ENCODE measurements at regions not wholly inside any gene's neighbourhood (a gene's known extent, or its start where the extent isn't known, plus 50 kb on each side); places are given as distances from the start of the nearest gene placed in this dataset.

- Mint-ChIP-seq H3K4me3 (no peak overlapping the region), H3K36me3 (ENCODE audit: low read depth) (no peaks in the 10 kb centered on the region), H3K9me3 (peaks cover 12% of the 10 kb centered on the region), H3K27me3 (no peaks in the 10 kb centered on the region), H3K27ac (no peak overlapping the region), H3K4me1 (ENCODE audit: low read depth) (no peaks in the 10 kb centered on the region)
- intact Hi-C loops (cut with micrococcal nuclease), result no loop called here
Observed at GRCh38 chr4:125677665-125678307, 363.0 kb downstream of the FAT4 start.

GRCh38 chr4:125679989-125680388 is 365.2 kb downstream of the FAT4 start:
- Mint-ChIP-seq H3K27ac (no peak overlapping the region), H3K27me3 (no peaks in the 10 kb centered on the region), H3K36me3 (ENCODE audit: low read depth) (no peaks in the 10 kb centered on the region), H3K9me3 (peaks cover 12% of the 10 kb centered on the region), H3K4me3 (no peak overlapping the region), H3K4me1 (ENCODE audit: low read depth) (no peaks in the 10 kb centered on the region)
- intact Hi-C loops (cut with micrococcal nuclease), result no loop called here

- intact Hi-C loops (cut with micrococcal nuclease), result no loop called here
- Mint-ChIP-seq H3K27me3 (no peaks in the 10 kb centered on the region), H3K4me3 (no peak overlapping the region), H3K4me1 (ENCODE audit: low read depth) (no peaks in the 10 kb centered on the region), H3K27ac (no peak overlapping the region), H3K36me3 (ENCODE audit: low read depth) (no peaks in the 10 kb centered on the region), H3K9me3 (peaks cover 4% of the 10 kb centered on the region)
Observed at GRCh38 chr4:125681240-125681639, 366.5 kb downstream of the FAT4 start.

GRCh38 chr4:125682730-125683129 is 368.0 kb downstream of the FAT4 start:
- H3K4me1 Mint-ChIP-seq (ENCODE audit: low read depth), result no peaks in the 10 kb centered on the region
- H3K27ac Mint-ChIP-seq, result no peak overlapping the region
- H3K9me3 Mint-ChIP-seq, result no peaks in the 10 kb centered on the region
- intact Hi-C loops (cut with micrococcal nuclease), result no loop called here
- H3K4me3 Mint-ChIP-seq, result no peak overlapping the region
- no peaks in the 10 kb centered on the region for H3K27me3 Mint-ChIP-seq
- H3K36me3 Mint-ChIP-seq (ENCODE audit: low read depth), result no peaks in the 10 kb centered on the region

- Mint-ChIP-seq H3K9me3 (no peaks in the 10 kb centered on the region), H3K27me3 (no peaks in the 10 kb centered on the region), H3K36me3 (ENCODE audit: low read depth) (no peaks in the 10 kb centered on the region), H3K27ac (no peak overlapping the region), H3K4me3 (no peak overlapping the region), H3K4me1 (ENCODE audit: low read depth) (no peaks in the 10 kb centered on the region)
- intact Hi-C loops (cut with micrococcal nuclease), result no loop called here
Observed at GRCh38 chr4:125688841-125689240, 374.1 kb downstream of the FAT4 start.

- Mint-ChIP-seq H3K9me3 (no peaks in the 10 kb centered on the region), H3K4me3 (no peak overlapping the region), H3K27ac (no peak overlapping the region), H3K27me3 (no peaks in the 10 kb centered on the region), H3K4me1 (ENCODE audit: low read depth) (no peaks in the 10 kb centered on the region), H3K36me3 (ENCODE audit: low read depth) (no peaks in the 10 kb centered on the region)
- intact Hi-C loops (cut with micrococcal nuclease), result no loop called here
Observed at GRCh38 chr4:125689805-125690204, 375.1 kb downstream of the FAT4 start.

GRCh38 chr4:125693228-125693627 is 378.5 kb downstream of the FAT4 start:
- H3K4me3 Mint-ChIP-seq, result no peak overlapping the region
- no peaks in the 10 kb centered on the region for H3K36me3 Mint-ChIP-seq (ENCODE audit: low read depth)
- intact Hi-C loops (cut with micrococcal nuclease), result no loop called here
- no peak overlapping the region for H3K27ac Mint-ChIP-seq
- no peaks in the 10 kb centered on the region for H3K4me1 Mint-ChIP-seq (ENCODE audit: low read depth)
- H3K9me3 Mint-ChIP-seq, result peaks cover 24% of the 10 kb centered on the region
- no peaks in the 10 kb centered on the region for H3K27me3 Mint-ChIP-seq

GRCh38 chr4:125702406-125702805 is 387.7 kb downstream of the FAT4 start:
- no peaks in the 10 kb centered on the region for H3K27me3 Mint-ChIP-seq
- intact Hi-C loops (cut with micrococcal nuclease), result no loop called here
- no peaks in the 10 kb centered on the region for H3K4me1 Mint-ChIP-seq (ENCODE audit: low read depth)
- H3K4me3 Mint-ChIP-seq, result no peak overlapping the region
- H3K36me3 Mint-ChIP-seq (ENCODE audit: low read depth), result no peaks in the 10 kb centered on the region
- H3K27ac Mint-ChIP-seq, result no peak overlapping the region
- peaks cover 19% of the 10 kb centered on the region for H3K9me3 Mint-ChIP-seq

GRCh38 chr4:125703443-125703842 is 388.7 kb downstream of the FAT4 start:
- H3K9me3 Mint-ChIP-seq, result peaks cover 9% of the 10 kb centered on the region
- H3K36me3 Mint-ChIP-seq (ENCODE audit: low read depth), result no peaks in the 10 kb centered on the region
- no peaks in the 10 kb centered on the region for H3K4me1 Mint-ChIP-seq (ENCODE audit: low read depth)
- H3K4me3 Mint-ChIP-seq, result no peak overlapping the region
- intact Hi-C loops (cut with micrococcal nuclease), result no loop called here
- no peak overlapping the region for H3K27ac Mint-ChIP-seq
- H3K27me3 Mint-ChIP-seq, result no peaks in the 10 kb centered on the region

GRCh38 chr4:125704726-125705125 is 390.0 kb downstream of the FAT4 start:
- Mint-ChIP-seq H3K27ac (no peak overlapping the region), H3K36me3 (ENCODE audit: low read depth) (no peaks in the 10 kb centered on the region), H3K27me3 (no peaks in the 10 kb centered on the region), H3K4me3 (no peak overlapping the region), H3K4me1 (ENCODE audit: low read depth) (no peaks in the 10 kb centered on the region), H3K9me3 (peaks cover 6% of the 10 kb centered on the region)
- intact Hi-C loops (cut with micrococcal nuclease), result no loop called here

- no peak overlapping the region for H3K27ac Mint-ChIP-seq
- no peak overlapping the region for H3K4me3 Mint-ChIP-seq
- peaks cover 6% of the 10 kb centered on the region for H3K9me3 Mint-ChIP-seq
- H3K4me1 Mint-ChIP-seq (ENCODE audit: low read depth), result no peaks in the 10 kb centered on the region
- H3K36me3 Mint-ChIP-seq (ENCODE audit: low read depth), result no peaks in the 10 kb centered on the region
- H3K27me3 Mint-ChIP-seq, result no peaks in the 10 kb centered on the region
- intact Hi-C loops (cut with micrococcal nuclease), result no loop called here
Observed at GRCh38 chr4:125705681-125706080, 390.9 kb downstream of the FAT4 start.

- Mint-ChIP-seq H3K4me1 (ENCODE audit: low read depth) (no peaks in the 10 kb centered on the region), H3K9me3 (peaks cover 6% of the 10 kb centered on the region)
Observed at GRCh38 chr4:125707397-125707796, 392.6 kb downstream of the FAT4 start.

GRCh38 chr4:125710766-125711165 is 396.0 kb downstream of the FAT4 start:
- intact Hi-C loops (cut with micrococcal nuclease), result no loop called here

More at GRCh38 chr4:125707397-125707796, 392.6 kb downstream of the FAT4 start:
- no peak overlapping the region for H3K4me3 Mint-ChIP-seq
- intact Hi-C loops (cut with micrococcal nuclease), result no loop called here
- no peaks in the 10 kb centered on the region for H3K36me3 Mint-ChIP-seq (ENCODE audit: low read depth)
- no peak overlapping the region for H3K27ac Mint-ChIP-seq
- no peaks in the 10 kb centered on the region for H3K27me3 Mint-ChIP-seq

GRCh38 chr4:125714049-125714448 is 399.3 kb downstream of the FAT4 start:
- intact Hi-C loops (cut with micrococcal nuclease), result no loop called here
- Mint-ChIP-seq H3K27me3 (no peaks in the 10 kb centered on the region), H3K27ac (no peak overlapping the region), H3K4me3 (no peak overlapping the region), H3K9me3 (no peaks in the 10 kb centered on the region), H3K4me1 (ENCODE audit: low read depth) (no peaks in the 10 kb centered on the region), H3K36me3 (ENCODE audit: low read depth) (no peaks in the 10 kb centered on the region)

More at GRCh38 chr4:125710766-125711165, 396.0 kb downstream of the FAT4 start:
- H3K4me3 Mint-ChIP-seq, result no peak overlapping the region
- no peaks in the 10 kb centered on the region for H3K36me3 Mint-ChIP-seq (ENCODE audit: low read depth)
- H3K9me3 Mint-ChIP-seq, result peaks cover 6% of the 10 kb centered on the region
- H3K27ac Mint-ChIP-seq, result no peak overlapping the region
- no peaks in the 10 kb centered on the region for H3K4me1 Mint-ChIP-seq (ENCODE audit: low read depth)
- no peaks in the 10 kb centered on the region for H3K27me3 Mint-ChIP-seq

GRCh38 chr4:125714845-125715244 is 400.1 kb downstream of the FAT4 start:
- intact Hi-C loops (cut with micrococcal nuclease), result no loop called here
- Mint-ChIP-seq H3K36me3 (ENCODE audit: low read depth) (no peaks in the 10 kb centered on the region), H3K27me3 (no peaks in the 10 kb centered on the region), H3K4me1 (ENCODE audit: low read depth) (no peaks in the 10 kb centered on the region), H3K4me3 (no peak overlapping the region), H3K27ac (no peak overlapping the region), H3K9me3 (no peaks in the 10 kb centered on the region)

All from dendritic cell treated with granulocyte-macrophage colony-stimulating factor and Interleukin-4, amounts not matched to agents 40 ng/mL and 50 ng/mL, for 4 days (primary cell).